Gastroesophageal sphincter (tissue), 3 donors: ENCODE measurements at regions not wholly inside any gene's neighbourhood (a gene's known extent, or its start where the extent isn't known, plus 50 kb on each side); places are given as distances from the start of the nearest gene placed in this dataset.

Experiments used
- POLR2AphosphoS5 ChIP-seq: sonication (generic); formaldehyde crosslinking; IDR thresholded peaks from one replicate; pipeline ENCODE4 v1.6.1; 2017; ENCODE audit warnings: antibody characterized with exemption
- TF ChIP-seq, protein P1 (sequence below), 4 experiments: fragments of 200-600 bp in 2 of 4; fragments of 450-650 bp in 2 of 4; sonication (generic) in 1 of 4; IDR thresholded peaks; one replicate each; pipeline ENCODE4 v1.5.1; 2017 to 2019; ENCODE audit warnings: antibody characterized with exemption in 4 of 4, mild to moderate bottlenecking in 2 of 4, moderate library complexity in 2 of 4

DNA sequence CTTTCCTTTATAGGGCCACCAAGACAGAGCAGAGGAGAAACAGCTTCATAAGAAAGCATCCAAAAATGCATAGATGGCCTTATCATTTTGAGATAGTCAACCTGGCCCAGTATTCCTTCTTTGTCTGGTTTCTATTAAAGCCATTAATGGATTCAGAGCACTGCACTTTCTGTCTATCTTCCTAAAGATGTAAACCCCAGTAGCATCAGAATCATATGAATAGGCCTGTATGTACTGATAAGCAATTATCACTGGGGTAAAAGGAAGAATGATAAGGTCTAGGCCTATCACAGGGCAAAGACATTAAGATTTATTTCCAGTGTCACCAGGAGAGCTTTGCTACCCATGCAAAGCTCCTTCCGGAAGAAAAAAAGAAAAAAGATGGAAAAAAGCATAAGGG is 432.5 kb upstream of the C9orf72 start:
- no peak for TF ChIP-seq POLR2AphosphoS5
- TF ChIP-seq, protein P1, sequence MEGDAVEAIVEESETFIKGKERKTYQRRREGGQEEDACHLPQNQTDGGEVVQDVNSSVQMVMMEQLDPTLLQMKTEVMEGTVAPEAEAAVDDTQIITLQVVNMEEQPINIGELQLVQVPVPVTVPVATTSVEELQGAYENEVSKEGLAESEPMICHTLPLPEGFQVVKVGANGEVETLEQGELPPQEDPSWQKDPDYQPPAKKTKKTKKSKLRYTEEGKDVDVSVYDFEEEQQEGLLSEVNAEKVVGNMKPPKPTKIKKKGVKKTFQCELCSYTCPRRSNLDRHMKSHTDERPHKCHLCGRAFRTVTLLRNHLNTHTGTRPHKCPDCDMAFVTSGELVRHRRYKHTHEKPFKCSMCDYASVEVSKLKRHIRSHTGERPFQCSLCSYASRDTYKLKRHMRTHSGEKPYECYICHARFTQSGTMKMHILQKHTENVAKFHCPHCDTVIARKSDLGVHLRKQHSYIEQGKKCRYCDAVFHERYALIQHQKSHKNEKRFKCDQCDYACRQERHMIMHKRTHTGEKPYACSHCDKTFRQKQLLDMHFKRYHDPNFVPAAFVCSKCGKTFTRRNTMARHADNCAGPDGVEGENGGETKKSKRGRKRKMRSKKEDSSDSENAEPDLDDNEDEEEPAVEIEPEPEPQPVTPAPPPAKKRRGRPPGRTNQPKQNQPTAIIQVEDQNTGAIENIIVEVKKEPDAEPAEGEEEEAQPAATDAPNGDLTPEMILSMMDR (IDR thresholded peaks at IDR 0.05), result no peak
